Smooth muscle cell (in vitro differentiated cells): ENCODE measurements at regions not wholly inside any gene's neighbourhood (a gene's known extent, or its start where the extent isn't known, plus 50 kb on each side); places are given as distances from the start of the nearest gene placed in this dataset.
"Not testable (repeated sequence)": the region's sequence is repeated elsewhere in the genome, so short reads cannot be mapped to it uniquely, and the experiment has no call there.

Source experiments
- DNase-seq: peaks from one replicate; lab custom pipeline; 2025; ENCODE audit not compliant: unreplicated experiment; lab: John Stamatoyannopoulos, UW
- H2AFZ ChIP-seq: fragments of 200-600 bp; sonication (generic); 2 replicates; pipeline ENCODE4 v1.6.0; 2016; ENCODE audit warnings: antibody characterized with exemption, low read depth, mild to moderate bottlenecking
- H3F3A ChIP-seq: fragments of 200-600 bp; sonication (generic); 2 replicates; pipeline ENCODE4 v1.6.0; 2017; ENCODE audit warnings: antibody characterized with exemption, low read depth
- H3K27ac ChIP-seq: fragments of 200-600 bp; sonication (generic); 2 replicates; pipeline ENCODE4 v1.5.1; 2016; ENCODE audit warnings: low read depth, mild to moderate bottlenecking
- H3K27me3 ChIP-seq: fragments of 200-600 bp; sonication (generic); 2 replicates; pipeline ENCODE4 v1.6.1; 2016; ENCODE audit warnings: low read depth, mild to moderate bottlenecking
- H3K36me3 ChIP-seq: fragments of 200-600 bp; sonication (generic); 2 replicates; pipeline ENCODE4 v1.5.1; 2016; ENCODE audit warnings: low read depth
- H3K4me1 ChIP-seq: fragments of 200-600 bp; sonication (generic); 2 replicates; pipeline ENCODE4 v1.5.1; 2016; ENCODE audit warnings: low read depth
- H3K4me2 ChIP-seq: fragments of 200-600 bp; sonication (generic); 2 replicates; pipeline ENCODE4 v1.6.0; 2016; ENCODE audit warnings: mild to moderate bottlenecking
- H3K4me3 ChIP-seq: fragments of 200-600 bp; sonication (generic); 2 replicates; pipeline ENCODE4 v1.5.1; 2016; ENCODE audit warnings: mild to moderate bottlenecking
- H3K79me2 ChIP-seq: fragments of 200-600 bp; sonication (generic); 2 replicates; pipeline ENCODE4 v1.6.0; 2016; ENCODE audit warnings: low read depth, mild to moderate bottlenecking
- H3K9ac ChIP-seq: fragments of 200-600 bp; sonication (generic); 2 replicates; pipeline ENCODE4 v1.6.0; 2016; ENCODE audit warnings: low read depth
- H3K9me3 ChIP-seq: fragments of 200-600 bp; sonication (generic); replicated peaks from 2 replicates; pipeline ENCODE4 v1.5.1; 2016; ENCODE audit warnings: low read depth
- H4K20me1 ChIP-seq: fragments of 200-600 bp; sonication (generic); 2 replicates; pipeline ENCODE4 v1.6.0; 2016; ENCODE audit warnings: low read depth
- WGBS: methylation state at CpG from one replicate; pipeline ENCODE4 v1.1.7; 2016; ENCODE audit warnings: low lambda C conversion rate; 5-methylcytosine and 5-hydroxymethylcytosine counted together
- TF ChIP-seq, protein P1 (sequence below): fragments of 200-600 bp; sonication (generic); IDR thresholded peaks from 2 replicates; pipeline ENCODE4 v1.5.1; 2017; ENCODE audit warnings: borderline replicate concordance, mild to moderate bottlenecking, antibody characterized with exemption; ENCODE audit not compliant: insufficient read depth, poor library complexity, severe bottlenecking

DNA sequence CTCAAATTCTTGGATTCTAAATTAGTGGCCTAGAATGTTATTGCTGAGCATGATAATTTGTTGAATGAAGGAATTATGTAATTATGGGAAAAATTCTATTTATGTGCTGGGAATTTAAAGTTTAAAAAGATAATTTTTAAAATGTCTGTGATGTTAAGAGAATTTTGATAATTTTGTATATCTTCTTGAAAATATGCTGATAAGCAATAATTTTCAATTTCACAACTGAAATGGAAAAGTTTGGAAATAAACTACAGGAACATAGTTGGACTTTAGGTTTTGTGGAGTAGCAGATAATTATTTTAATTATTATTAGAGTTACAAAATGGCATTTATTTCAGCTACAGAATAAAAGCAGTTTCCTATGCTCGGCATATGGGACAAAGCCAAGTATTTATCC, 268.5 kb upstream of the TPK1 start:
- no peaks in the 10 kb centered on the region for H3K36me3 ChIP-seq
- H3K9me3 ChIP-seq, result no peaks in the 10 kb centered on the region
- H4K20me1 ChIP-seq, result no peaks in the 10 kb centered on the region
- no peak overlapping the region for H3K27ac ChIP-seq
- H3F3A ChIP-seq, result no peaks in the 10 kb centered on the region
- H3K4me2 ChIP-seq, result no peak overlapping the region
- no peak overlapping the region for H2AFZ ChIP-seq
- H3K27me3 ChIP-seq, result no peaks in the 10 kb centered on the region
- no peak overlapping the region for H3K9ac ChIP-seq
- 93% methylated on average over 1 of the region's 1 CpG for WGBS
- no peak overlapping the region for H3K4me3 ChIP-seq
- no peaks in the 10 kb centered on the region for H3K79me2 ChIP-seq
- no peaks in the 10 kb centered on the region for H3K4me1 ChIP-seq
- no peak for DNase-seq
- TF ChIP-seq, protein P1, sequence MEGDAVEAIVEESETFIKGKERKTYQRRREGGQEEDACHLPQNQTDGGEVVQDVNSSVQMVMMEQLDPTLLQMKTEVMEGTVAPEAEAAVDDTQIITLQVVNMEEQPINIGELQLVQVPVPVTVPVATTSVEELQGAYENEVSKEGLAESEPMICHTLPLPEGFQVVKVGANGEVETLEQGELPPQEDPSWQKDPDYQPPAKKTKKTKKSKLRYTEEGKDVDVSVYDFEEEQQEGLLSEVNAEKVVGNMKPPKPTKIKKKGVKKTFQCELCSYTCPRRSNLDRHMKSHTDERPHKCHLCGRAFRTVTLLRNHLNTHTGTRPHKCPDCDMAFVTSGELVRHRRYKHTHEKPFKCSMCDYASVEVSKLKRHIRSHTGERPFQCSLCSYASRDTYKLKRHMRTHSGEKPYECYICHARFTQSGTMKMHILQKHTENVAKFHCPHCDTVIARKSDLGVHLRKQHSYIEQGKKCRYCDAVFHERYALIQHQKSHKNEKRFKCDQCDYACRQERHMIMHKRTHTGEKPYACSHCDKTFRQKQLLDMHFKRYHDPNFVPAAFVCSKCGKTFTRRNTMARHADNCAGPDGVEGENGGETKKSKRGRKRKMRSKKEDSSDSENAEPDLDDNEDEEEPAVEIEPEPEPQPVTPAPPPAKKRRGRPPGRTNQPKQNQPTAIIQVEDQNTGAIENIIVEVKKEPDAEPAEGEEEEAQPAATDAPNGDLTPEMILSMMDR, result no peak

DNA sequence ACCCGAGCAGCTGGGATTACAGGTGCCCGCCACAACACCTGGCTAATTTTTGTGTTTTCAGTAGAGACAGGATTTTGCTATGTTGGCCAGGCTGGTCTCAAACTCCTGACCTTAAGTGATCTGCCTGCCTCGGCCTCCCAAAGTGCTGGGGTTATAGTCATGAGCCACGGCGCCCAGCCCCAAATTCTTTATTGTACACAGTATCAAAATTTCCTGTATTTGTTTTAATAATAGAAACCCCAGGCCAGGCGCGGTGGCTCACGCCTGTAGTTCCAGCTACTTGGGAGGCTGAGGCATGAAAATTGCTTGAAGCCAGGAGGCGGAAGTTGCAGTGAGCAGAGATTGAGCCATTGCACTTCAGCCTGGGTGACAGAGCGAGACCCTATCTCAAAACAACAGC, 266.3 kb upstream of the TPK1 start:
- DNase-seq, result not testable (repeated sequence)
- WGBS, result 96% methylated on average over 10 of the region's 10 CpGs

DNA sequence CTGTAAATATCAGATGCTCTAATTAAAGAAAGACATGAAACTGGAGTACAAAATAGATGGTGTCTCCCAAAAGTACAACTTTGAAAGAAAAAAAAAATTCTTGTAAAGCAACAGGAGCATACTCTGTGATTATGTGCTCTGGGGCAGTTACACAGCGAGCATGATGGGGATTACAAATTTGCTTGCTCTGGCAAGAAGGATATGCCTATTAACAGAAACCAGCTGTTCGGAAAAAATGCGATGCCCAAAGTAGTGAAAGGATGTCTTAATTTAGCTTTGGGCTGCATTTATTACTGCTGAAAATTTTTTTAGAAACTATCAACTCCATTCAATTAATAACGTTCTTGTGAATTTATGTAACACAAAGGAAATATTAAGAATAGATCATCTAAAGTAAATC, 256.9 kb upstream of the TPK1 start:
- H3K4me1 ChIP-seq, result no peaks in the 10 kb centered on the region
- WGBS, result 71% methylated on average over 4 of the region's 4 CpGs
- no peaks in the 10 kb centered on the region for H3K79me2 ChIP-seq

More for the DNA sequence above, 266.3 kb upstream of the TPK1 start:
- not testable (repeated sequence) for H3K4me1 ChIP-seq, H2AFZ ChIP-seq, H3K36me3 ChIP-seq, H3K4me3 ChIP-seq, H3F3A ChIP-seq, H3K79me2 ChIP-seq, H3K9ac ChIP-seq, H3K4me2 ChIP-seq, H4K20me1 ChIP-seq, H3K27me3 ChIP-seq, H3K27ac ChIP-seq, H3K9me3 ChIP-seq

DNA sequence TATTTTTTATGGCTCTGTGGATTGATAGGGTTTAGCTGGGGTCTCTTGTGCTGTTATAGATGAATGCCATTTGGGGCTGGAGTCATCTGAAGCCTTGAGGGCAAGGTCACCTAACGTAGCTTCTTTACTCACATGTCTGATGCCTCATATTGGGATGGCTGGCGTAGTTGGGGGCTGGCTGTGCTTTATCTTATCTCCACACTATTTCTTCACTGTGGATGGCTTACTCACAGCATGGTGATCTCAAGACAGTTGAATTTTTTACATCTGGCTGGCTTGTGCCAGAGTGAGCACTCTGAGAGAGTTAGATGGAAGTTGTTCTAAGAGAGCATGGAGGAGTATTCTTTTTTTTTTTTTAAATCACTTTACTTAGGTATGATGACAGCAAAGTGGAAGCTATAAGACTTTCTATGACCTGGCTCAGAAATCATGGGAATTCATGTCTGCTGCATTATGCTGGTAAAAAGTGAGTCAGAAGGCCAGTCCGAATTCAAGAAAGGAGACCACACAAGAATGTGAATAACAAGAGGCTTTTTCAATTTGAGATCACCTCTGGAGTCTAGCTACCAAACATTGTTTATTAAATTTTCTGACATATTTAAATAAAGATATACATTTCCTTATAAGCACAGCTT, 252.4 kb upstream of the TPK1 start:
- no peaks in the 10 kb centered on the region for H3K79me2 ChIP-seq
- H3K9ac ChIP-seq, result no peak overlapping the region
- no peak overlapping the region for H2AFZ ChIP-seq
- H3K4me1 ChIP-seq, result no peaks in the 10 kb centered on the region
- TF ChIP-seq, protein P1, result no peak
- H3F3A ChIP-seq, result no peaks in the 10 kb centered on the region
- H3K9me3 ChIP-seq, result no peaks in the 10 kb centered on the region
- H3K36me3 ChIP-seq, result no peaks in the 10 kb centered on the region
- WGBS, result 23% methylated on average over 3 of the region's 3 CpGs
- no peak for DNase-seq
- H3K4me3 ChIP-seq, result no peak overlapping the region
- no peaks in the 10 kb centered on the region for H3K27me3 ChIP-seq
- no peak overlapping the region for H3K4me2 ChIP-seq
- H4K20me1 ChIP-seq, result no peaks in the 10 kb centered on the region
- no peak overlapping the region for H3K27ac ChIP-seq

More for the DNA sequence above, 256.9 kb upstream of the TPK1 start:
- no peaks in the 10 kb centered on the region for H3K36me3 ChIP-seq
- no peak overlapping the region for H3K4me2 ChIP-seq
- H3K27ac ChIP-seq, result no peak overlapping the region
- no peaks in the 10 kb centered on the region for H3F3A ChIP-seq
- TF ChIP-seq, protein P1, result no peak
- no peaks in the 10 kb centered on the region for H3K9me3 ChIP-seq
- DNase-seq, result no peak
- no peak overlapping the region for H2AFZ ChIP-seq
- H3K9ac ChIP-seq, result no peak overlapping the region
- no peaks in the 10 kb centered on the region for H4K20me1 ChIP-seq
- H3K27me3 ChIP-seq, result no peaks in the 10 kb centered on the region
- no peak overlapping the region for H3K4me3 ChIP-seq
